Caco-2 (cell line): ENCODE measurements at regions not wholly inside any gene's neighbourhood (a gene's known extent, or its start where the extent isn't known, plus 50 kb on each side); places are given as distances from the start of the nearest gene placed in this dataset.
"Not testable (repeated sequence)": the region's sequence is repeated elsewhere in the genome, so short reads cannot be mapped to it uniquely, and the experiment has no call there.

Experiments
- BruUV-seq: library from RNA; stranded (reverse); fragments of 400-500 nt; replicated peaks from 2 replicates; lab custom pipeline; 2021; lab: Mats Ljungman, UMichigan
- CTCF ChIA-PET: fragments of 300-600 bp; sonication (Branson Sonifier 250); formaldehyde crosslinking; loops from one replicate; lab custom pipeline; 2022; ENCODE audit warnings: antibody characterized with exemption; lab: Charles Lee
- POLR2A ChIA-PET: fragments of 300-600 bp; sonication (Branson Sonifier 250); formaldehyde crosslinking; loops from one replicate; lab custom pipeline; 2022; ENCODE audit warnings: antibody characterized with exemption; lab: Charles Lee
- DNase-seq, 2 experiments: peaks; one replicate each; pipeline versions ENCODE4 v3.0.0 to v3.0.0-alpha.2; 2020 to 2022
- H3K27me3 ChIP-seq: replicated peaks from 2 replicates; pipeline ENCODE4 v1.6.0; 2011; ENCODE audit warnings: low read length; ENCODE audit not compliant: control insufficient read depth, insufficient read depth
- H3K36me3 ChIP-seq: 2 replicates; pipeline ENCODE4 v1.5.1; 2011; ENCODE audit warnings: low read length; ENCODE audit not compliant: control insufficient read depth, insufficient read depth
- H3K4me1 ChIP-seq: fragments of 250-450 bp; sonication (Bioruptor Pico); 2 replicates; pipeline ENCODE4 v1.5.1; 2020; ENCODE audit warnings: mild to moderate bottlenecking
- H3K4me3 ChIP-seq: 2 replicates; pipeline ENCODE4 v1.5.1; 2011; ENCODE audit warnings: low read depth, mild to moderate bottlenecking, control low read depth, low read length
- H3K9me3 ChIP-seq: fragments of 250-450 bp; sonication (Bioruptor Pico); 2 replicates; pipeline ENCODE4 v1.5.1; 2020; ENCODE audit warnings: mild to moderate bottlenecking, moderate library complexity
- H3K27ac Mint-ChIP-seq: one replicate; pipeline ENCODE4 v1.8.0; 2022; ENCODE audit warnings: mixed read lengths; ENCODE audit not compliant: unreplicated experiment
- H3K27me3 Mint-ChIP-seq: one replicate; pipeline ENCODE4 v1.8.0; 2022; ENCODE audit warnings: mixed read lengths; ENCODE audit not compliant: insufficient read depth, unreplicated experiment
- H3K36me3 Mint-ChIP-seq: one replicate; pipeline ENCODE4 v1.8.0; 2022; ENCODE audit warnings: mild to moderate bottlenecking, mixed read lengths; ENCODE audit not compliant: insufficient read depth, unreplicated experiment
- H3K4me1 Mint-ChIP-seq: one replicate; pipeline ENCODE4 v1.8.0; 2022; ENCODE audit warnings: low read depth, mixed read lengths; ENCODE audit not compliant: unreplicated experiment
- H3K4me3 Mint-ChIP-seq: one replicate; pipeline ENCODE4 v1.8.0; 2022; ENCODE audit warnings: mild to moderate bottlenecking, moderate library complexity, mixed read lengths; ENCODE audit not compliant: unreplicated experiment
- H3K9me3 Mint-ChIP-seq: one replicate; pipeline ENCODE4 v1.8.0; 2022; ENCODE audit warnings: mixed read lengths; ENCODE audit not compliant: unreplicated experiment
- intact Hi-C: fragments of 100-400 bp; cut with micrococcal nuclease; formaldehyde crosslinking; loops from one replicate; pipeline ENCODE4 v1.10.0; 2022; ENCODE audit not compliant: unreplicated experiment
- TF ChIP-seq, protein P1 (sequence below), 2 experiments: fragments of 200-600 bp in 1 of 2; IDR thresholded peaks; 1 replicate in 1 of 2; 2 replicates in 1 of 2; pipeline versions ENCODE4 v1.5.1 to v1.8.0; 2011 to 2022; ENCODE audit warnings: antibody characterized with exemption in 1 of 2, control low read depth in 1 of 2, inconsistent platforms in 1 of 2, low read depth in 1 of 2, low read length in 1 of 2, mild to moderate bottlenecking in 1 of 2, moderate library complexity in 1 of 2; ENCODE audit not compliant: insufficient read depth in 1 of 2, severe bottlenecking in 1 of 2, unreplicated experiment in 1 of 2

- Mint-ChIP-seq H3K27me3 (no peaks in the 10 kb centered on the region), H3K36me3 (no peaks in the 10 kb centered on the region), H3K27ac (no peak overlapping the region), H3K4me1 (no peaks in the 10 kb centered on the region), H3K9me3 (no peaks in the 10 kb centered on the region), H3K4me3 (no peak overlapping the region)
- DNase-seq, result no peak
- intact Hi-C loops, result no loop called here
- Histone ChIP-seq H3K9me3 (no peaks in the 10 kb centered on the region), H3K36me3 (no peaks in the 10 kb centered on the region), H3K4me1 (no peaks in the 10 kb centered on the region), H3K4me3 (no peak overlapping the region), H3K27me3 (no peaks in the 10 kb centered on the region)
- CTCF ChIA-PET, result no interaction called here
- POLR2A ChIA-PET, result no interaction called here
- BruUV-seq, result no TSS peak
- TF ChIP-seq, protein P1, sequence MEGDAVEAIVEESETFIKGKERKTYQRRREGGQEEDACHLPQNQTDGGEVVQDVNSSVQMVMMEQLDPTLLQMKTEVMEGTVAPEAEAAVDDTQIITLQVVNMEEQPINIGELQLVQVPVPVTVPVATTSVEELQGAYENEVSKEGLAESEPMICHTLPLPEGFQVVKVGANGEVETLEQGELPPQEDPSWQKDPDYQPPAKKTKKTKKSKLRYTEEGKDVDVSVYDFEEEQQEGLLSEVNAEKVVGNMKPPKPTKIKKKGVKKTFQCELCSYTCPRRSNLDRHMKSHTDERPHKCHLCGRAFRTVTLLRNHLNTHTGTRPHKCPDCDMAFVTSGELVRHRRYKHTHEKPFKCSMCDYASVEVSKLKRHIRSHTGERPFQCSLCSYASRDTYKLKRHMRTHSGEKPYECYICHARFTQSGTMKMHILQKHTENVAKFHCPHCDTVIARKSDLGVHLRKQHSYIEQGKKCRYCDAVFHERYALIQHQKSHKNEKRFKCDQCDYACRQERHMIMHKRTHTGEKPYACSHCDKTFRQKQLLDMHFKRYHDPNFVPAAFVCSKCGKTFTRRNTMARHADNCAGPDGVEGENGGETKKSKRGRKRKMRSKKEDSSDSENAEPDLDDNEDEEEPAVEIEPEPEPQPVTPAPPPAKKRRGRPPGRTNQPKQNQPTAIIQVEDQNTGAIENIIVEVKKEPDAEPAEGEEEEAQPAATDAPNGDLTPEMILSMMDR (IDR thresholded peaks at IDR 0.05; ENCODE audit: insufficient read depth in 1 of 2, low read depth in 1 of 2, low read length in 1 of 2, severe bottlenecking in 1 of 2, unreplicated experiment in 1 of 2), result no peak
Measured at GRCh38 chr3:166582236-166582635, 745.0 kb upstream of the BCHE start.

- no peaks in the 10 kb centered on the region for H3K27me3 Mint-ChIP-seq
- TF ChIP-seq, protein P1 (IDR thresholded peaks at IDR 0.05; ENCODE audit: insufficient read depth in 1 of 2, low read depth in 1 of 2, low read length in 1 of 2, severe bottlenecking in 1 of 2, unreplicated experiment in 1 of 2), result no peak
- Histone ChIP-seq H3K36me3 (no peaks in the 10 kb centered on the region), H3K4me1 (no peaks in the 10 kb centered on the region), H3K27me3 (no peaks in the 10 kb centered on the region), H3K4me3 (no peak overlapping the region), H3K9me3 (no peaks in the 10 kb centered on the region)
- BruUV-seq, result no TSS peak
- no peak for DNase-seq
- no peak overlapping the region for H3K27ac Mint-ChIP-seq
- H3K4me3 Mint-ChIP-seq, result no peak overlapping the region
- no peaks in the 10 kb centered on the region for H3K9me3 Mint-ChIP-seq
- intact Hi-C loops, result no loop called here
- ChIA-PET POLR2A (no interaction called here), CTCF (no interaction called here)
- H3K4me1 Mint-ChIP-seq, result no peaks in the 10 kb centered on the region
- no peaks in the 10 kb centered on the region for H3K36me3 Mint-ChIP-seq
Measured at GRCh38 chr3:166580561-166580960, 743.3 kb upstream of the BCHE start.

GRCh38 chr3:166575161-166575560 lies 737.9 kb upstream of the BCHE start:
- no peak overlapping the region for H3K4me3 ChIP-seq
- H3K4me3 Mint-ChIP-seq, result no peak overlapping the region
- POLR2A ChIA-PET, result no interaction called here

GRCh38 chr3:166571686-166572085 lies 734.5 kb upstream of the BCHE start:
- H3K27me3 Mint-ChIP-seq, CTCF ChIA-PET, H3K4me1 ChIP-seq, POLR2A ChIA-PET, intact Hi-C loops, H3K9me3 ChIP-seq, H3K36me3 ChIP-seq, H3K4me1 Mint-ChIP-seq, H3K4me3 ChIP-seq, BruUV-seq, H3K27me3 ChIP-seq, DNase-seq, H3K36me3 Mint-ChIP-seq, H3K4me3 Mint-ChIP-seq, H3K27ac Mint-ChIP-seq: not testable (repeated sequence)
- peaks cover 13% of the 10 kb centered on the region for H3K9me3 Mint-ChIP-seq

More at GRCh38 chr3:166575161-166575560, 737.9 kb upstream of the BCHE start:
- no peaks in the 10 kb centered on the region for H3K4me1 ChIP-seq
- no peaks in the 10 kb centered on the region for H3K9me3 ChIP-seq
- H3K36me3 ChIP-seq, result no peaks in the 10 kb centered on the region
- BruUV-seq, result no TSS peak
- CTCF ChIA-PET, result no interaction called here
- no peak for DNase-seq
- H3K27me3 ChIP-seq, result no peaks in the 10 kb centered on the region
- H3K4me1 Mint-ChIP-seq, result no peaks in the 10 kb centered on the region
- no peaks in the 10 kb centered on the region for H3K27me3 Mint-ChIP-seq
- TF ChIP-seq, protein P1 (IDR thresholded peaks at IDR 0.05; ENCODE audit: insufficient read depth in 1 of 2, low read depth in 1 of 2, low read length in 1 of 2, severe bottlenecking in 1 of 2, unreplicated experiment in 1 of 2), result no peak
- no peak overlapping the region for H3K27ac Mint-ChIP-seq
- H3K36me3 Mint-ChIP-seq, result no peaks in the 10 kb centered on the region
- peaks cover 13% of the 10 kb centered on the region for H3K9me3 Mint-ChIP-seq
- intact Hi-C loops, result no loop called here
